RKO (cell line): ENCODE measurements at regions not wholly inside any gene's neighbourhood (a gene's known extent, or its start where the extent isn't known, plus 50 kb on each side); places are given as distances from the start of the nearest gene placed in this dataset.
"Not testable (repeated sequence)": the region's sequence is repeated elsewhere in the genome, so short reads cannot be mapped to it uniquely, and the experiment has no call there.

Experiments
- DNase-seq: peaks from one replicate; pipeline ENCODE4 v3.0.0-alpha.2; 2016; ENCODE audit warnings: low spot score

DNA sequence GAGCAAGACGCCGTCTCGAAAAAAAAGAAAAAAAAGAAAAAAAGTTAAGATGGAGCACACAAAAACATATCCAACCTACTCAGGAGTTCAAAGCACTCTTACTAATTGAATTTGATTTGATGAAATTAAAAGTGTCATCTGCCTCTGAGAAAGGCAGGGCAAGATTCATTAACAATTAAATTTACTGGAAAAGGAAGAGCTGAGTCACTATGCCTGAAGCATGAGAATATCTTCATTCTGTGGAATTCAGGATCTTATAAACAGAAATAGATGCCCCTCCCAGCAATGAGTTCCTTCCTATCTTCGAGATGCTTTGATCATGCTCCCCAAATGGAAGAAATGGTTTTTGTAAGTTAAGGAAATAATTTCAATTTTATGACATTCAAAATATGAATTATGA, 61.0 kb upstream of the ST3GAL6 start:
- DNase-seq = no peak

DNA sequence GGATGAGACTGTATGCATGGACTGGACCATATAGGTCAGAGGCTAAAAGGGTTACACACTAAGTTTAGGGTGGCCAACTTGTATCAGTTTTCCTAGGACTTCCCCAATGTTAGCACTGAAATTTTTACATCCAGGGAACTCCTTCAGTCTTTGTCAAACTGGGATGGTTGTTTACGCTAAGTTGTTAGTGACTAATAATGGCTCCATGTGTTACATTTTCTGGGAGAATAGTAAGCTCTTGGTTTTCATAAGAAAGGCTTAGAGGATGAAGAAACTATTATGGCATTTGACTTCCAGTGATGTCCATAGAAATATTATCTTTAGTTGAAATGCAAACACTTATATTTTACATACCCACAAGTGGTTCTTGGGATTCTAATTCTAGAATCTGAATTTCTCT, 57.9 kb upstream of the ST3GAL6 start:
- DNase-seq = no peak

DNA sequence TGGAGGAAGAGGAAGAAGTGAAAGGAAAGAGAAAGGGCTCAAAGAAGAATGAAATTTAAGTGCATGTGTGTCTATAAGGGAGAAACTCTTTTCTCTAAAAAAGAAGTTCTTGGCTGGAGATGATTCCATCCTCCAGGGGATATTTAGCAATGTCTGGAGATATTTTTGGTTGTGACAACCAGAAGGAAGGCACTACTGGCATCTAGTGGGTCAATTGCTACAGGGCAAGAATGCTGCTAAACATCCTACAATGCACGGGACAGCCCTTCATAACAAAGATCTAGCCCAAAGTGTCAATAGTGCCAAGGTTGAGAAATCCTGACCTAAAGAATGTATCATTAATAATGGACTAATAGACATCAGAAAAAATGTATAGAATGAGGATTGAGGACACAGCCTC, 57.4 kb upstream of the ST3GAL6 start:
- DNase-seq = no peak

DNA sequence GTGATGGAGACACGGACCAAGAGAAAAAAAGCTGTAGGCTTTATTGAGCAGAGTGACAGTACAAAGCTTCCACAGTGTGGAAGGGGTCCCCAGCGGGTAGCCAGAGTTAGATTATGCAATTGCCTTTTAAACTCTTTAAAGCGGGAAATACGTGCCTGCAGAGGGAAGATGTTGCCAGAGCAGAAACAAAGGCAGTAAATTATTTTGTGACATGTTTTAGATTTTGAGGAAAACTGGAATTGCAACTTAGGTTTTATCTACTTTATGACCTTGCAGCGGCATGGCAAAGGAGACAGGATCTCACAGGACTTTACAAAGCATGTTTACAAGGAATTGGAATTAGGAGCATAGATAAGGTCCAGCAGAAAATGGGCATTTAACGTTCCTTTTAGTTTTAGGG, 54.5 kb upstream of the ST3GAL6 start:
- not testable (repeated sequence) for DNase-seq

DNA sequence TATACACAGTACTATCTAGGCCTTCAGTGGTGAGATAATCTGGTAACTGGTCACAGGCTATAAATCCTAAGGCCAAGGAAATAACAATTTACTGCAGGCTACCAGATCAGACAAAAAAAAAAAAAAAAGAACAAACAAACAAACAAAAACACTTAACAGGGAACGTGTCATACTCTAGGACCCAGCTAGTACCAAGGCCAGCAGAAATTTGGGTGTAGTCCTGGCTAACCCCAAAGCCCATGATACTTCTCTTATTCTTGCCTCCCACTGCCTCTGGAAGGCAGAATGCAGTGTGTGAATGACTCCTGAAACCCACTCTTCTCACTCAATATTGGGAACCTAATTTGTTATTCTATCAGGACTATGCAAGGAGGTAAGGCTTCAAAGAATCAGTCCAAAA, 53.7 kb upstream of the ST3GAL6 start:
- no peak for DNase-seq

DNA sequence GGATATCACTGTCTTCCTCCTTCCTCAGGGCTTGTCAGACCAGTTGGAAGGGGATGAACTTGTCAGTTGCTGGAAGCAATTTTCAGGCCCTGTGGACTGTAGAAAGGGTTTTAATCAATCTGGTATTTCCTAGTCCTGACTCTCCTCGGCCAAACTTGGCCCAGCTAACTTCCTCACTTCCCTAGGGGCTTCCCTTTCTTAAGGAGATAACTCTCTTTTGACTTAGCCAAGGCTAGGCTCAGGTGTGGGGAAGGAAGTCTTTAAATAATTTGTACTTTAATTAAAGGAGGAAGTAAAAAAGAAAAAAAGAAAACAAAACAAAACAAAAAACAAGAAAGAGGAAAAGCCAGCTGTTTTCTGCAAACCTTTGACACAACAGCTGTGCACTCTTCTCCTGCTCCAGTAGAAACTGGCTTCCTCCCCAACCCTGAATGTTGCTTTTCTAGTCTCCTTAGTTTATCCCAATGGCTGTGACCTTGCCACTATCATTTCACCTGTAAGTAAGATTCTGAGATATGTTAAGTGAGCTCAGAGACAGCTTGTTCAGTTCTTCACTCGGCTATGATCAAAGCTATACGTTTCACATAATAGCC, 53.0 kb upstream of the ST3GAL6 start:
- no peak for DNase-seq

DNA sequence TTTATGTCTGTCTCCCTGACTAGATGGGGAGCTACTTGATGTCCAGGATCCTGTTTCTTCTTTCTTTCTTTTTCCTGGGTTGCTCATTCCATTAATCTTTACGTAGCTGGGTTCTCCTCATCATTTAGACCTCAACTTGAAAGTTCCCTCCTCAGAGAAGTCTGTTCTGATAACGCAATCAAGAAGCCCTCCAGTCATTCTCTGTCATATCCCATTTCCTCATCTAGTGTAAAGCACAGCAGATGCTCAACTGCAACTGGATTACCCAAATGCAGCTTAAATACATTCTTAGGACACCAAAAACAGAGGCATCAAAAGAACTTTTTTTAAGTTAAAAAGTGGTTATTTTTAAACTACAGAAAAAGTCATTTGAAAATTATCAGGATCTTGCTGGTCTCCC, 51.7 kb upstream of the ST3GAL6 start:
- no peak for DNase-seq

DNA sequence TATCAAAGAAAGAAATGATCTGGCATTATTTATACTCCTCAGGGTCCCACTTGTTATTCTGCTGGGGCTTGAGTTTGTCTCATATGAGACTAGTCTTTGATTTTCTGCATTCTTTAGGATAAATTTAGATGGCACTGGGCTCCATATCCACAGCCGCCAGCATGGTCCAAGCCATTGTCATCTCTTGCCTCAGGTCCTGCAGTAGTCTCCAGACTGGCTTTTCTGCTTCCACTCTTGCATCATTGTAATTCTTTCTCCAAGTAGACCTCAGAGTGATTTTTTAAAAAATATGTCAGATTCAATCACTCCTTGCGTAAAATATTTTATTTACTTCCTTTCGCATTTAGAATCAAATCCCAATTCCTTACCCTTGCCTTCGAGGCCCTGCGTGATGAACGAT, 50.4 kb upstream of the ST3GAL6 start:
- DNase-seq = no peak

DNA sequence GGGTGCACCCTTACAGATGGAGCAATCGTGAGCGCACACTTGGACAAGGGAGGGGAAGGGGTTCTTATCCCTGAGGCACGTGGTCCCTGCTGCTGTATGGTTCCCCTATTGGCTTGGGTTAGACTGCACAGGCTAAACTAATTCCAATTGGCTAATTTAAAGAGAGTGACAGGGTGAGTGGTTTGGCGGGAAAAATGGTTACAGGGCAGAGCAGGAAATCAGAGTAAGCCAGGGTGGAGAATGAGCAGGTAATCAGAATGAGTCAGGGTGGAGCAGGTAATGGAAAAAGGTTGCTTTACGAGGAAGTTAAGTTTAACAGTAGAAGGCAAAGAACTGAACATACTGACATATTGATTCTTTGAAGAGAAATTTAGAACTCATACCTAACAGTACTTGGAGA, 49.8 kb upstream of the ST3GAL6 start:
- DNase-seq = not testable (repeated sequence)
